Activated T-helper 17 cell treated with anti-CD3 and anti-CD28 coated beads, Interleukin-2, amount 50 U/mL, for 72 hours (primary cell): ENCODE measurements at regions not wholly inside any gene's neighbourhood (a gene's known extent, or its start where the extent isn't known, plus 50 kb on each side); places are given as distances from the start of the nearest gene placed in this dataset.
"Not testable (repeated sequence)": the region's sequence is repeated elsewhere in the genome, so short reads cannot be mapped to it uniquely, and the experiment has no call there.

Experiments
- ATAC-seq: fragments of 150-1000 bp; cut with Tn5 transposase; replicated peaks from 2 replicates; pipeline ENCODE4 v1.10.0; 2021; ENCODE audit warnings: mild to moderate bottlenecking, moderate library complexity
- H3K27ac Mint-ChIP-seq: one replicate; pipeline ENCODE4 v1.8.0; 2022; ENCODE audit warnings: mixed read lengths
- H3K27me3 Mint-ChIP-seq: one replicate; pipeline ENCODE4 v1.8.0; 2022; ENCODE audit warnings: mixed read lengths
- H3K36me3 Mint-ChIP-seq: one replicate; pipeline ENCODE4 v1.8.0; 2022; ENCODE audit warnings: low read depth, mild to moderate bottlenecking, mixed read lengths
- H3K4me1 Mint-ChIP-seq: one replicate; pipeline ENCODE4 v1.8.0; 2022; ENCODE audit warnings: mixed read lengths
- H3K4me3 Mint-ChIP-seq: one replicate; pipeline ENCODE4 v1.8.0; 2022; ENCODE audit warnings: mild to moderate bottlenecking, mixed read lengths
- H3K9me3 Mint-ChIP-seq: one replicate; pipeline ENCODE4 v1.8.0; 2022; ENCODE audit warnings: mixed read lengths

DNA sequence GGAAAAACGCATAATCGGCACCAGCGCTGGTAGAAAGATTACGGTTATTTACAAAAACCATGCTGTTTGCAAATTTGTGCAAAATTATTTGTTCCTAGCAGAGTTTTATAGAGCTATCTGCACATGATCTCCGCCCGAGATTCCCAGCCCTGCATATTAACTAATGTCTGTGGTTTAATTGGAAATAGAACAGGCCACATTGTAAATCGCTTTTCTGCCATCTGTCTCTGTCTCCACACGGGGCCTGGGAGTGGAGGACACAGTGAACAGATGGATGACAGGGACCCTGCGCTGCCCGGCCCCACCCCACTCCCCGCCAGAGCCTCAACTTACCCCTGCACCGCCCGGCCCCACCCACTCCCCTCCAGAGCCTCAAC is 126.9 kb downstream of the FAM53A start:
- peaks cover 3% of the 10 kb centered on the region for H3K27me3 Mint-ChIP-seq
- no peak overlapping the region for H3K27ac Mint-ChIP-seq
- H3K9me3 Mint-ChIP-seq, result no peaks in the 10 kb centered on the region
- H3K36me3 Mint-ChIP-seq, result no peaks in the 10 kb centered on the region
- H3K4me1 Mint-ChIP-seq, result no peaks in the 10 kb centered on the region
- H3K4me3 Mint-ChIP-seq, result no peak overlapping the region
- ATAC-seq, result no peak

GRCh38 chr4:1556541-1557220 is 127.4 kb downstream of the FAM53A start:
- Mint-ChIP-seq H3K9me3 (no peaks in the 10 kb centered on the region), H3K27ac (no peak overlapping the region), H3K27me3 (no peaks in the 10 kb centered on the region), H3K4me1 (no peaks in the 10 kb centered on the region), H3K36me3 (no peaks in the 10 kb centered on the region), H3K4me3 (no peak overlapping the region)
- no peak for ATAC-seq

GRCh38 chr4:1554876-1555265 is 129.2 kb downstream of the FAM53A start:
- Mint-ChIP-seq H3K27ac (no peak overlapping the region), H3K9me3 (no peaks in the 10 kb centered on the region), H3K4me1 (no peaks in the 10 kb centered on the region), H3K36me3 (no peaks in the 10 kb centered on the region), H3K4me3 (no peak overlapping the region), H3K27me3 (no peaks in the 10 kb centered on the region)
- ATAC-seq, result no peak

DNA sequence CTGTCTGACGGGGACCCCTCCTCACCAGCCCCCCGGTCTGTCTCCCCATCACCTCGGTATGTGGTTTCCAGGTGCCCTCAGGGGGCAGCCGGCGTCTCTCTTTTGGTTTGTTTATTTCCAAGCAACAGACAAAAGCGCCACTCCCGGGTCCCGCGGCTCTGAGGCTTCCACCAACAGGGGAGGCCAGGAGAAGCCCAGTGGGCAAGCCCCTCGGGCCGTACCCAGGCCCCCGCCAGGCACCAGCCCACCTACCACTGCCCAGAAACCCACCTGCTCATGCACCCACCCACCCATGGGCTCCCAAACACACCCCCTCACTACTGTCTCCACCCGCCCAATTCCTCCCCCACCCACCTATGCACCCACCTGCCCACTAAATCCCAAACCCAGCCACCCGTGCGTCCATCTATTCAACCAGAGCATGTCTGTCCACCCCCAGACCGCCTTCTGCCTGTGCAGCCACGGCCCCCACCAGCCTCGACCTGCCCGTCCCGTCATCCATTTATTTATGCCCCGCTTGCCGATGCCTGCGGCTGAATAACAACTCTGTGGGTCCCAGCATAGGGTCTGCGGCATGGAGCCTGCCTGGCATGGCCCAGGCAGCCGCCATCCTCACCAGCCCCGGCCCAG is 129.8 kb downstream of the FAM53A start:
- no peak for ATAC-seq
- H3K4me1 Mint-ChIP-seq, result no peaks in the 10 kb centered on the region
- no peaks in the 10 kb centered on the region for H3K9me3 Mint-ChIP-seq

GRCh38 chr4:1553365-1553764 is 130.7 kb downstream of the FAM53A start:
- Mint-ChIP-seq H3K27ac (no peak overlapping the region), H3K9me3 (no peaks in the 10 kb centered on the region), H3K4me3 (no peak overlapping the region), H3K36me3 (no peaks in the 10 kb centered on the region), H3K4me1 (peaks cover 5% of the 10 kb centered on the region), H3K27me3 (peaks cover 5% of the 10 kb centered on the region)
- no peak for ATAC-seq

More for the DNA sequence above, 129.8 kb downstream of the FAM53A start:
- no peaks in the 10 kb centered on the region for H3K27me3 Mint-ChIP-seq
- no peaks in the 10 kb centered on the region for H3K36me3 Mint-ChIP-seq
- no peak overlapping the region for H3K4me3 Mint-ChIP-seq
- H3K27ac Mint-ChIP-seq, result no peak overlapping the region

- no peak for ATAC-seq
- Mint-ChIP-seq H3K4me1 (peaks cover 7% of the 10 kb centered on the region), H3K27me3 (peaks cover 8% of the 10 kb centered on the region), H3K4me3 (no peak overlapping the region), H3K27ac (no peak overlapping the region), H3K9me3 (no peaks in the 10 kb centered on the region), H3K36me3 (no peaks in the 10 kb centered on the region)
Observed at GRCh38 chr4:1552451-1552850, 131.7 kb downstream of the FAM53A start.

- H3K9me3 Mint-ChIP-seq, result no peaks in the 10 kb centered on the region
- ATAC-seq, result no peak
Observed at GRCh38 chr4:1551211-1551610, 132.9 kb downstream of the FAM53A start.

GRCh38 chr4:1550122-1551070 is 133.7 kb downstream of the FAM53A start:
- peaks cover 10% of the 10 kb centered on the region for H3K4me1 Mint-ChIP-seq

More at GRCh38 chr4:1551211-1551610, 132.9 kb downstream of the FAM53A start:
- H3K27ac Mint-ChIP-seq, result no peak overlapping the region
- H3K27me3 Mint-ChIP-seq, result peaks cover 12% of the 10 kb centered on the region
- peaks cover 10% of the 10 kb centered on the region for H3K4me1 Mint-ChIP-seq
- no peaks in the 10 kb centered on the region for H3K36me3 Mint-ChIP-seq
- H3K4me3 Mint-ChIP-seq, result no peak overlapping the region

GRCh38 chr4:1549638-1550035 is 134.5 kb downstream of the FAM53A start:
- peaks cover 12% of the 10 kb centered on the region for H3K27me3 Mint-ChIP-seq
- peaks cover 10% of the 10 kb centered on the region for H3K4me1 Mint-ChIP-seq
- H3K27ac Mint-ChIP-seq, result no peak overlapping the region
- ATAC-seq, result no peak
- H3K4me3 Mint-ChIP-seq, result no peak overlapping the region
- H3K9me3 Mint-ChIP-seq, result no peaks in the 10 kb centered on the region
- H3K36me3 Mint-ChIP-seq, result no peaks in the 10 kb centered on the region

More at GRCh38 chr4:1550122-1551070, 133.7 kb downstream of the FAM53A start:
- no peak for ATAC-seq
- Mint-ChIP-seq H3K9me3 (no peaks in the 10 kb centered on the region), H3K36me3 (no peaks in the 10 kb centered on the region), H3K4me3 (no peak overlapping the region), H3K27me3 (peaks cover 12% of the 10 kb centered on the region), H3K27ac (no peak overlapping the region)

- Mint-ChIP-seq H3K27me3 (peaks cover 12% of the 10 kb centered on the region), H3K4me3 (peak overlapping the region; percentile 33)
- H3K36me3 Mint-ChIP-seq, H3K4me1 Mint-ChIP-seq, H3K9me3 Mint-ChIP-seq, H3K27ac Mint-ChIP-seq: not testable (repeated sequence)
- peak; percentile 86 for ATAC-seq
Observed at GRCh38 chr4:1548827-1549637, 135.1 kb downstream of the FAM53A start.

- H3K27ac Mint-ChIP-seq, result no peak overlapping the region
- no peaks in the 10 kb centered on the region for H3K36me3 Mint-ChIP-seq
- ATAC-seq, result no peak
- H3K27me3 Mint-ChIP-seq, result peaks cover 12% of the 10 kb centered on the region
- H3K4me3 Mint-ChIP-seq, result peak overlapping the region; percentile 33
- H3K9me3 Mint-ChIP-seq, result no peaks in the 10 kb centered on the region
- H3K4me1 Mint-ChIP-seq, result peaks cover 10% of the 10 kb centered on the region
Observed at GRCh38 chr4:1547856-1548826, 136.0 kb downstream of the FAM53A start.

- no peak for ATAC-seq
- Mint-ChIP-seq H3K4me3 (no peak overlapping the region), H3K27me3 (peaks cover 12% of the 10 kb centered on the region), H3K27ac (no peak overlapping the region), H3K4me1 (peaks cover 10% of the 10 kb centered on the region), H3K36me3 (no peaks in the 10 kb centered on the region), H3K9me3 (no peaks in the 10 kb centered on the region)
Observed at GRCh38 chr4:1547131-1547855, 136.8 kb downstream of the FAM53A start.

- no peak overlapping the region for H3K27ac Mint-ChIP-seq
- H3K9me3 Mint-ChIP-seq, result no peaks in the 10 kb centered on the region
- H3K27me3 Mint-ChIP-seq, result peaks cover 12% of the 10 kb centered on the region
- ATAC-seq, result no peak
- no peak overlapping the region for H3K4me3 Mint-ChIP-seq
- H3K36me3 Mint-ChIP-seq, result no peaks in the 10 kb centered on the region
- peaks cover 10% of the 10 kb centered on the region for H3K4me1 Mint-ChIP-seq
Observed at GRCh38 chr4:1544861-1545281, 138.6 kb upstream of the NKX1-1 start.
